ENCODE measurements at regions not wholly inside any gene's neighbourhood (a gene's known extent, or its start where the extent isn't known, plus 50 kb on each side); places are given as distances from the start of the nearest gene placed in this dataset.

GRCh38 chr20:24304291-24304690 is 165.1 kb upstream of the SYNDIG1 start:
- TF ChIP-seq CTCF (conservative IDR thresholded peaks at IDR 0.05 in 1 of 2, IDR thresholded peaks at IDR 0.05 in 1 of 2; ENCODE audit: low read depth in 1 of 2, low read length in 2 of 2) = no peak
- TF ChIP-seq EZH2 (IDR thresholded peaks at IDR 0.05; ENCODE audit: low read length, missing control alignments) = no peak
